Right lobe of liver (tissue), 4 donors: ENCODE measurements at regions not wholly inside any gene's neighbourhood (a gene's known extent, or its start where the extent isn't known, plus 50 kb on each side); places are given as distances from the start of the nearest gene placed in this dataset.

ENCODE experiments used
- POLR2A ChIP-seq: fragments of 450-650 bp; IDR thresholded peaks from one replicate; pipeline ENCODE4 v1.6.1; 2017; ENCODE audit warnings: antibody characterized with exemption, mild to moderate bottlenecking
- TF ChIP-seq, protein P1 (sequence below), 4 donors: fragments of 200-600 bp in 3 of 4; fragments of 450-650 bp in 1 of 4; IDR thresholded peaks; one replicate each; pipeline versions ENCODE4 v1.5.1 to v1.8.0; 2016 to 2022; ENCODE audit warnings: antibody characterized with exemption in 4 of 4, mild to moderate bottlenecking in 2 of 4
- donor health status: DM: no; HTN: no; CAD: no.
- donor health status: DM: no; HTN: no; CAD: no.
- donor health status: DM: no; HTN: yes; CAD: no.

DNA sequence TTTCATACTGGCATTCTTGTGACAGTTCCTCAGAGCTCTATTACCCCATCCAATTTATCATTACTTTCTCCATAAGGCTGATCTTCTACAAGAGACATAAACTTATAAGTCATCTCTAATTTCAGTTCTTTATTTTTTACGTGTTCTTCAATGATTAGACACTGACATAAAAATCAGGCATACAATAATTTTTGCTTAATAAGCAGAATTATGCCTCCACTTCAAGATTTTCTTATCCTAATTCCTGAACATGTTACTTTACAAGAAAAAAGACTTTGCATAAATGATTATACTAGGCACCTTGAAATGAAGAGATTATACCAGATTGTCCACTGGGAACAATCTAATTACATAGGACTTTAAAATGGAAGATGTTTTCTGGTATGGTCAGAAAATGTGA lies 1304.5 kb upstream of the SLC39A10 start:
- no peak for TF ChIP-seq POLR2A
- TF ChIP-seq, protein P1, sequence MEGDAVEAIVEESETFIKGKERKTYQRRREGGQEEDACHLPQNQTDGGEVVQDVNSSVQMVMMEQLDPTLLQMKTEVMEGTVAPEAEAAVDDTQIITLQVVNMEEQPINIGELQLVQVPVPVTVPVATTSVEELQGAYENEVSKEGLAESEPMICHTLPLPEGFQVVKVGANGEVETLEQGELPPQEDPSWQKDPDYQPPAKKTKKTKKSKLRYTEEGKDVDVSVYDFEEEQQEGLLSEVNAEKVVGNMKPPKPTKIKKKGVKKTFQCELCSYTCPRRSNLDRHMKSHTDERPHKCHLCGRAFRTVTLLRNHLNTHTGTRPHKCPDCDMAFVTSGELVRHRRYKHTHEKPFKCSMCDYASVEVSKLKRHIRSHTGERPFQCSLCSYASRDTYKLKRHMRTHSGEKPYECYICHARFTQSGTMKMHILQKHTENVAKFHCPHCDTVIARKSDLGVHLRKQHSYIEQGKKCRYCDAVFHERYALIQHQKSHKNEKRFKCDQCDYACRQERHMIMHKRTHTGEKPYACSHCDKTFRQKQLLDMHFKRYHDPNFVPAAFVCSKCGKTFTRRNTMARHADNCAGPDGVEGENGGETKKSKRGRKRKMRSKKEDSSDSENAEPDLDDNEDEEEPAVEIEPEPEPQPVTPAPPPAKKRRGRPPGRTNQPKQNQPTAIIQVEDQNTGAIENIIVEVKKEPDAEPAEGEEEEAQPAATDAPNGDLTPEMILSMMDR (IDR thresholded peaks at IDR 0.05) = no peak
